Activated CD8-positive, alpha-beta T cell treated with anti-CD3 and anti-CD28 coated beads for 36 hours (primary cell): ENCODE measurements at regions not wholly inside any gene's neighbourhood (a gene's known extent, or its start where the extent isn't known, plus 50 kb on each side); places are given as distances from the start of the nearest gene placed in this dataset.

Experiments used
- ATAC-seq: fragments of 200-7000 bp; cut with Tn5 transposase; one replicate; pipeline ENCODE4 v1.10.0; 2021; ENCODE audit warnings: mild to moderate bottlenecking, moderate library complexity
- CTCF ChIA-PET: fragments of 350-600 bp; sonication (Branson Sonifier 250); formaldehyde crosslinking; loops from one replicate; lab custom pipeline; 2021; ENCODE audit warnings: antibody characterized with exemption; lab: Charles Lee
- POLR2A ChIA-PET: fragments of 350-600 bp; sonication (Branson Sonifier 250); formaldehyde crosslinking; loops from one replicate; lab custom pipeline; 2021; ENCODE audit warnings: antibody characterized with exemption; lab: Charles Lee
- DNase-seq: peaks from one replicate; pipeline ENCODE4 v3.0.0-alpha.2; 2020
- H3K27ac Mint-ChIP-seq: one replicate; pipeline ENCODE4 v1.8.0; 2021; ENCODE audit warnings: mild to moderate bottlenecking, mixed read lengths
- H3K27me3 Mint-ChIP-seq: one replicate; pipeline ENCODE4 v1.8.0; 2021; ENCODE audit warnings: mixed read lengths
- H3K36me3 Mint-ChIP-seq: one replicate; pipeline ENCODE4 v1.8.0; 2021; ENCODE audit warnings: low read depth, mixed read lengths
- H3K4me1 Mint-ChIP-seq: one replicate; pipeline ENCODE4 v1.8.0; 2021; ENCODE audit warnings: low read depth, mixed read lengths
- H3K4me3 Mint-ChIP-seq: one replicate; pipeline ENCODE4 v1.8.0; 2021; ENCODE audit warnings: mild to moderate bottlenecking, moderate library complexity, mixed read lengths
- H3K9me3 Mint-ChIP-seq: one replicate; pipeline ENCODE4 v1.8.0; 2021; ENCODE audit warnings: mixed read lengths
- CTCF ChIP-seq: fragments of 200-600 bp; IDR thresholded peaks from one replicate; pipeline ENCODE4 v1.8.0; 2022; ENCODE audit warnings: antibody characterized with exemption, mild to moderate bottlenecking
- intact Hi-C: fragments of 100-400 bp; cut with micrococcal nuclease; formaldehyde crosslinking; loops from one replicate; pipeline ENCODE4 v1.10.0; 2022

GRCh38 chr2:221025398-221025797 lies 546.7 kb downstream of the EPHA4 start:
- ChIA-PET CTCF (no interaction called here), POLR2A (no interaction called here)
- TF ChIP-seq CTCF, result no peak
- no peaks in the 10 kb centered on the region for H3K36me3 Mint-ChIP-seq
- no peak overlapping the region for H3K4me3 Mint-ChIP-seq
- no peaks in the 10 kb centered on the region for H3K9me3 Mint-ChIP-seq
- H3K27me3 Mint-ChIP-seq, result peaks cover 3% of the 10 kb centered on the region
- intact Hi-C loops, result no loop called here
- H3K27ac Mint-ChIP-seq, result no peak overlapping the region
- H3K4me1 Mint-ChIP-seq, result peaks cover 4% of the 10 kb centered on the region
- DNase-seq, result no peak
- ATAC-seq, result no peak

- no peak overlapping the region for H3K27ac Mint-ChIP-seq
- H3K4me1 Mint-ChIP-seq, result no peaks in the 10 kb centered on the region
- POLR2A ChIA-PET, result interaction anchor here (0.9 kb wide), 1 partner anchor 21 kb away, joined by 3 read pairs; no protein-coding TSS in a partner anchor
- no peaks in the 10 kb centered on the region for H3K9me3 Mint-ChIP-seq
- TF ChIP-seq CTCF, result no peak
- no peak for ATAC-seq
- intact Hi-C loops, result no loop called here
- CTCF ChIA-PET, result no interaction called here
- H3K4me3 Mint-ChIP-seq, result no peak overlapping the region
- no peaks in the 10 kb centered on the region for H3K36me3 Mint-ChIP-seq
- DNase-seq, result no peak
- peaks cover 2% of the 10 kb centered on the region for H3K27me3 Mint-ChIP-seq
Measured at GRCh38 chr2:221034026-221034701, 537.9 kb downstream of the EPHA4 start.

GRCh38 chr2:221034973-221035372 lies 537.1 kb downstream of the EPHA4 start:
- Mint-ChIP-seq H3K4me3 (no peak overlapping the region), H3K27ac (no peak overlapping the region), H3K36me3 (no peaks in the 10 kb centered on the region), H3K27me3 (peaks cover 2% of the 10 kb centered on the region), H3K4me1 (no peaks in the 10 kb centered on the region), H3K9me3 (no peaks in the 10 kb centered on the region)
- POLR2A ChIA-PET, result interaction anchor here (0.9 kb wide), 1 partner anchor 22 kb away, joined by 3 read pairs; no protein-coding TSS in a partner anchor
- CTCF ChIA-PET, result no interaction called here
- TF ChIP-seq CTCF, result no peak
- intact Hi-C loops, result no loop called here
- no peak for DNase-seq
- ATAC-seq, result no peak

GRCh38 chr2:221042926-221043325 lies 529.2 kb downstream of the EPHA4 start:
- ChIA-PET POLR2A (no interaction called here), CTCF (no interaction called here)
- Mint-ChIP-seq H3K27ac (no peak overlapping the region), H3K27me3 (no peaks in the 10 kb centered on the region), H3K4me3 (no peak overlapping the region), H3K36me3 (no peaks in the 10 kb centered on the region), H3K4me1 (no peaks in the 10 kb centered on the region), H3K9me3 (no peaks in the 10 kb centered on the region)
- TF ChIP-seq CTCF, result no peak
- no peak for DNase-seq
- no peak for ATAC-seq
- intact Hi-C loops, result no loop called here

GRCh38 chr2:221044781-221045180 lies 527.3 kb downstream of the EPHA4 start:
- Mint-ChIP-seq H3K36me3 (no peaks in the 10 kb centered on the region), H3K4me3 (no peak overlapping the region), H3K9me3 (no peaks in the 10 kb centered on the region), H3K27ac (no peak overlapping the region), H3K4me1 (no peaks in the 10 kb centered on the region), H3K27me3 (no peaks in the 10 kb centered on the region)
- intact Hi-C loops, result no loop called here
- TF ChIP-seq CTCF, result no peak
- no peak for DNase-seq
- ChIA-PET POLR2A (no interaction called here), CTCF (no interaction called here)
- ATAC-seq, result no peak
